GM23338 (cell line): ENCODE measurements at regions not wholly inside any gene's neighbourhood (a gene's known extent, or its start where the extent isn't known, plus 50 kb on each side); places are given as distances from the start of the nearest gene placed in this dataset.

Experiments
- ATAC-seq: fragments of 200-7000 bp; cut with Tn5 transposase; 3 replicates; pipeline ENCODE4 v1.9.1; 2020
- DNase-seq: peaks from one replicate; pipeline ENCODE4 v3.0.0-alpha.2; 2015; ENCODE audit warnings: low spot score
- H2AFZ ChIP-seq: fragments of 200-600 bp; sonication (generic); 2 replicates; pipeline ENCODE4 v1.8.0; 2016; ENCODE audit warnings: antibody characterized with exemption, mild to moderate bottlenecking, moderate library complexity
- H3F3A ChIP-seq: fragments of 200-600 bp; sonication (generic); replicated peaks from 2 replicates; pipeline ENCODE4 v1.8.0; 2017; ENCODE audit warnings: antibody characterized with exemption, mixed run types, low read depth
- H3K27ac ChIP-seq: fragments of 200-600 bp; sonication (generic); 2 replicates; pipeline ENCODE4 v1.6.1; 2016; ENCODE audit warnings: low read depth
- H3K27me3 ChIP-seq: fragments of 200-600 bp; sonication (generic); 2 replicates; pipeline ENCODE4 v1.8.0; 2016; ENCODE audit warnings: mild to moderate bottlenecking, mixed run types, moderate library complexity; ENCODE audit not compliant: insufficient read depth
- H3K36me3 ChIP-seq: fragments of 200-600 bp; sonication (generic); 2 replicates; pipeline ENCODE4 v1.8.0; 2016; ENCODE audit warnings: mild to moderate bottlenecking; ENCODE audit not compliant: insufficient read depth
- H3K4me1 ChIP-seq: fragments of 200-600 bp; sonication (generic); 2 replicates; pipeline ENCODE4 v1.8.0; 2016; ENCODE audit warnings: mild to moderate bottlenecking, moderate library complexity; ENCODE audit not compliant: insufficient read depth
- H3K4me2 ChIP-seq: fragments of 200-600 bp; sonication (generic); 2 replicates; pipeline ENCODE4 v1.7.1; 2017; ENCODE audit warnings: mixed run types
- H3K4me3 ChIP-seq: fragments of 200-600 bp; sonication (generic); 2 replicates; pipeline ENCODE4 v1.6.1; 2016; ENCODE audit warnings: mixed run types
- H3K79me2 ChIP-seq: fragments of 200-600 bp; sonication (generic); replicated peaks from 2 replicates; pipeline ENCODE4 v1.8.0; 2017; ENCODE audit warnings: mild to moderate bottlenecking; ENCODE audit not compliant: insufficient read depth
- H3K9me2 ChIP-seq: fragments of 200-600 bp; sonication (generic); 2 replicates; pipeline ENCODE4 v1.8.0; 2017; ENCODE audit not compliant: insufficient read depth
- H4K20me1 ChIP-seq: fragments of 200-600 bp; sonication (generic); replicated peaks from 2 replicates; pipeline ENCODE4 v1.8.0; 2017; ENCODE audit warnings: mild to moderate bottlenecking; ENCODE audit not compliant: insufficient read depth
- H3K27ac Mint-ChIP-seq: 2 replicates; pipeline ENCODE4 v1.8.0; 2020; ENCODE audit warnings: inconsistent platforms, mild to moderate bottlenecking, moderate library complexity, mixed read lengths
- H3K27me3 Mint-ChIP-seq: 3 replicates; pipeline ENCODE4 v1.8.0; 2022; ENCODE audit warnings: low read depth, mild to moderate bottlenecking, moderate library complexity, mixed read lengths, inconsistent platforms; ENCODE audit not compliant: insufficient read depth, poor library complexity
- H3K36me3 Mint-ChIP-seq: 3 replicates; pipeline ENCODE4 v1.8.0; 2021; ENCODE audit warnings: low read depth, mild to moderate bottlenecking, inconsistent platforms, moderate library complexity, mixed read lengths
- H3K4me1 Mint-ChIP-seq: 3 replicates; pipeline ENCODE4 v1.8.0; 2020; ENCODE audit warnings: mild to moderate bottlenecking, inconsistent platforms, mixed read lengths
- H3K4me3 Mint-ChIP-seq: 3 replicates; pipeline ENCODE4 v1.8.0; 2021; ENCODE audit warnings: moderate library complexity, mild to moderate bottlenecking, inconsistent platforms, mixed read lengths
- H3K9me3 Mint-ChIP-seq: 3 replicates; pipeline ENCODE4 v1.8.0; 2020; ENCODE audit warnings: moderate library complexity, mild to moderate bottlenecking, inconsistent platforms, mixed read lengths
- CREB1 ChIP-seq: fragments of 250-450 bp; sonication (Bioruptor Pico); IDR thresholded peaks from 2 replicates; pipeline ENCODE4 v1.5.0; 2020; ENCODE audit warnings: low read depth, mild to moderate bottlenecking, moderate library complexity
- CTCF ChIP-seq, 2 experiments: fragments of 200-600 bp in 1 of 2; sonication (generic) in 1 of 2; conservative IDR thresholded peaks; 2 replicates each; pipeline versions ENCODE4 v1.5.1 to v1.6.1; 2016 to 2017; ENCODE audit warnings: antibody characterized with exemption in 2 of 2, low read depth in 2 of 2, mild to moderate bottlenecking in 2 of 2, moderate library complexity in 1 of 2
- ETS1 ChIP-seq: IDR thresholded peaks from 2 replicates; pipeline ENCODE4 v1.6.1; 2016; ENCODE audit warnings: antibody characterized with exemption
- EZH2 ChIP-seq: fragments of 200-600 bp; sonication (generic); IDR thresholded peaks from one replicate; pipeline ENCODE4 v1.8.0; 2017; ENCODE audit warnings: antibody characterized with exemption, mild to moderate bottlenecking, low read depth; ENCODE audit not compliant: unreplicated experiment
- EZH2phosphoT487 ChIP-seq: fragments of 200-600 bp; sonication (generic); IDR thresholded peaks from one replicate; pipeline ENCODE4 v1.8.1; 2018; ENCODE audit warnings: antibody characterized with exemption; ENCODE audit not compliant: unreplicated experiment
- JUNB ChIP-seq: IDR thresholded peaks from one replicate; pipeline ENCODE4 v1.6.1; 2016; ENCODE audit warnings: antibody characterized with exemption; ENCODE audit not compliant: unreplicated experiment
- NANOG ChIP-seq: IDR thresholded peaks from 2 replicates; pipeline ENCODE4 v1.6.1; 2016; ENCODE audit warnings: antibody characterized with exemption, borderline replicate concordance
- POLR2AphosphoS5 ChIP-seq: IDR thresholded peaks from 2 replicates; pipeline ENCODE4 v1.6.1; 2016; ENCODE audit warnings: antibody characterized with exemption, low read depth
- REST ChIP-seq: IDR thresholded peaks from one replicate; pipeline ENCODE4 v1.6.1; 2018; ENCODE audit warnings: antibody characterized with exemption; ENCODE audit not compliant: unreplicated experiment
- STAT1 ChIP-seq: IDR thresholded peaks from one replicate; pipeline ENCODE4 v1.6.1; 2016; ENCODE audit warnings: antibody characterized with exemption; ENCODE audit not compliant: unreplicated experiment
- ZNF114 ChIP-seq: fragments of 250-450 bp; sonication (Bioruptor Pico); IDR thresholded peaks from 2 replicates; pipeline ENCODE4 v1.5.0; 2020; ENCODE audit warnings: mild to moderate bottlenecking, moderate library complexity
- ZNF331 ChIP-seq: fragments of 250-450 bp; sonication (Bioruptor Pico); IDR thresholded peaks from 2 replicates; pipeline ENCODE4 v1.5.0; 2020; ENCODE audit warnings: low read depth, mild to moderate bottlenecking, moderate library complexity
- ZNF462 ChIP-seq: fragments of 250-450 bp; sonication (Bioruptor Pico); IDR thresholded peaks from 2 replicates; pipeline ENCODE4 v1.5.0; 2020; ENCODE audit warnings: mild to moderate bottlenecking, moderate library complexity

GRCh38 chr11:30760345-30760744 is 174.2 kb upstream of the MPPED2 start:
- Mint-ChIP-seq H3K9me3 (peaks cover 27% of the 10 kb centered on the region), H3K27ac (no peak overlapping the region), H3K4me3 (no peak overlapping the region), H3K27me3 (no peaks in the 10 kb centered on the region), H3K36me3 (peaks cover 23% of the 10 kb centered on the region; the same call in 2 of the 3 replicates), H3K4me1 (no peaks in the 10 kb centered on the region)
- Histone ChIP-seq H3K4me2 (no peak overlapping the region), H3K27ac (no peak overlapping the region), H4K20me1 (no peaks in the 10 kb centered on the region), H3K36me3 (no peaks in the 10 kb centered on the region), H3K4me1 (no peaks in the 10 kb centered on the region), H3K9me2 (no peaks in the 10 kb centered on the region), H3K79me2 (no peaks in the 10 kb centered on the region), H3K27me3 (no peaks in the 10 kb centered on the region), H3F3A (no peaks in the 10 kb centered on the region), H3K4me3 (no peak overlapping the region), H2AFZ (no peak overlapping the region)
- TF ChIP-seq ZNF331 (CRISPR knock-in tag) (no peak), ZNF114 (CRISPR knock-in tag) (no peak), NANOG (no peak), EZH2phosphoT487 (no peak), REST (no peak), JUNB (no peak), STAT1 (no peak), EZH2 (no peak), ZNF462 (CRISPR knock-in tag) (no peak), ETS1 (no peak), CTCF (conservative IDR thresholded peaks at IDR 0.05; ENCODE audit: low read depth in 2 of 2) (no peak), POLR2AphosphoS5 (no peak), CREB1 (CRISPR knock-in tag) (no peak)
- no peak for DNase-seq
- ATAC-seq = no peak
